CD14-positive monocyte (primary cell): ENCODE measurements at regions not wholly inside any gene's neighbourhood (a gene's known extent, or its start where the extent isn't known, plus 50 kb on each side); places are given as distances from the start of the nearest gene placed in this dataset.
"Not testable (repeated sequence)": the region's sequence is repeated elsewhere in the genome, so short reads cannot be mapped to it uniquely, and the experiment has no call there.

Experiments used
- DNase-seq, 3 donors: peaks; one replicate each; pipeline ENCODE4 v3.0.0-alpha.2; 2011 to 2022
- H2AFZ ChIP-seq: 2 replicates; pipeline ENCODE4 v1.6.0; 2012; ENCODE audit warnings: mild to moderate bottlenecking, low read depth, low read length, inconsistent platforms; ENCODE audit not compliant: insufficient read depth, poor library complexity, severe bottlenecking
- H3K27ac ChIP-seq, 2 donors: 1 replicate in 1 of 2; 2 replicates in 1 of 2; pipeline ENCODE4 v1.5.1; 2012 to 2013; ENCODE audit warnings: low read length in 2 of 2, control low read depth in 1 of 2, inconsistent platforms in 1 of 2, low read depth in 1 of 2, mild to moderate bottlenecking in 1 of 2
- H3K27me3 ChIP-seq, 2 donors: one replicate each; pipeline versions ENCODE4 v1.6.0 to v1.6.1; 2011 to 2013; ENCODE audit warnings: low read length in 2 of 2; ENCODE audit not compliant: control insufficient read depth in 2 of 2, insufficient read depth in 2 of 2
- H3K36me3 ChIP-seq, 2 donors: replicated peaks in 1 of 2; 1 replicate in 1 of 2; 2 replicates in 1 of 2; pipeline versions ENCODE4 v1.5.1 to v1.6.1; 2012 to 2013; ENCODE audit warnings: low read length in 2 of 2, control low read depth in 1 of 2, inconsistent platforms in 1 of 2, mild to moderate bottlenecking in 1 of 2; ENCODE audit not compliant: insufficient read depth in 2 of 2, control insufficient read depth in 1 of 2
- H3K4me1 ChIP-seq, 2 donors: 1 replicate in 1 of 2; 2 replicates in 1 of 2; pipeline versions ENCODE4 v1.5.1 to v1.6.1; 2012 to 2013; ENCODE audit warnings: low read length in 2 of 2, control low read depth in 1 of 2, inconsistent platforms in 1 of 2, mild to moderate bottlenecking in 1 of 2, moderate library complexity in 1 of 2; ENCODE audit not compliant: insufficient read depth in 2 of 2, control insufficient read depth in 1 of 2
- H3K4me2 ChIP-seq: replicated peaks from 2 replicates; pipeline ENCODE3; 2012; ENCODE audit warnings: low read length, moderate library complexity, mild to moderate bottlenecking; ENCODE audit not compliant: poor library complexity, severe bottlenecking; ENCODE audit errors: extremely low read depth
- H3K4me3 ChIP-seq, 3 experiments: fragments of 200-600 bp in 1 of 3; sonication (generic) in 1 of 3; replicated peaks in 1 of 3; 1 replicate in 2 of 3; 2 replicates in 1 of 3; pipeline ENCODE4 v1.5.1; 2011 to 2013; ENCODE audit warnings: low read length in 3 of 3, mild to moderate bottlenecking in 3 of 3, control low read depth in 2 of 3, low read depth in 2 of 3, inconsistent platforms in 1 of 3, moderate library complexity in 1 of 3
- H3K79me2 ChIP-seq: 2 replicates; pipeline ENCODE4 v1.6.0; 2012; ENCODE audit warnings: mild to moderate bottlenecking, control low read depth, inconsistent platforms, low read length, moderate library complexity; ENCODE audit not compliant: insufficient read depth
- H3K9ac ChIP-seq: 2 replicates; pipeline ENCODE4 v1.6.0; 2017; ENCODE audit warnings: low read length, mild to moderate bottlenecking; ENCODE audit not compliant: insufficient read depth, poor library complexity, severe bottlenecking
- H3K9me3 ChIP-seq, 2 donors: replicated peaks in 1 of 2; 1 replicate in 1 of 2; 2 replicates in 1 of 2; pipeline versions ENCODE4 v1.5.1 to v1.6.1; 2012 to 2013; ENCODE audit warnings: low read length in 2 of 2, control low read depth in 1 of 2; ENCODE audit not compliant: control insufficient read depth in 1 of 2, insufficient read depth in 1 of 2
- H4K20me1 ChIP-seq: 2 replicates; pipeline ENCODE4 v1.6.0; 2012; ENCODE audit warnings: mild to moderate bottlenecking, low read length, control low read depth, moderate library complexity; ENCODE audit not compliant: insufficient read depth
- H3K27ac Mint-ChIP-seq, 7 donors: one replicate each; pipeline ENCODE4 v1.8.0; 2020; ENCODE audit warnings: mild to moderate bottlenecking in 7 of 7, mixed read lengths in 7 of 7, moderate library complexity in 6 of 7, inconsistent platforms in 2 of 7
- H3K27me3 Mint-ChIP-seq, 3 donors: one replicate each; pipeline ENCODE4 v1.8.0; 2021 to 2022; ENCODE audit warnings: low read depth in 3 of 3, mild to moderate bottlenecking in 3 of 3, mixed read lengths in 3 of 3, moderate library complexity in 3 of 3, inconsistent platforms in 1 of 3
- H3K36me3 Mint-ChIP-seq, 2 donors: one replicate each; pipeline ENCODE4 v1.8.0; 2020; ENCODE audit warnings: mixed read lengths in 2 of 2, inconsistent platforms in 1 of 2, mild to moderate bottlenecking in 1 of 2
- H3K4me1 Mint-ChIP-seq: one replicate; pipeline ENCODE4 v1.8.0; 2020; ENCODE audit warnings: mild to moderate bottlenecking, mixed read lengths
- H3K4me3 Mint-ChIP-seq, 2 donors: one replicate each; pipeline ENCODE4 v1.8.0; 2020; ENCODE audit warnings: mild to moderate bottlenecking in 2 of 2, mixed read lengths in 2 of 2, moderate library complexity in 1 of 2
- H3K9me3 Mint-ChIP-seq, 7 donors: one replicate each; pipeline ENCODE4 v1.8.0; 2020 to 2022; ENCODE audit warnings: mixed read lengths in 7 of 7, mild to moderate bottlenecking in 6 of 7, moderate library complexity in 6 of 7, inconsistent platforms in 2 of 7
- WGBS: methylation state at CpG from one replicate; pipeline ENCODE4 v1.1.5; 2013; ENCODE audit warnings: missing lambda C conversion rate; ENCODE audit not compliant: insufficient coverage; 5-methylcytosine and 5-hydroxymethylcytosine counted together
- intact Hi-C, 2 donors: fragments of 100-400 bp; cut with micrococcal nuclease; formaldehyde crosslinking; loops; one replicate each; pipeline versions ENCODE4 v1.15.0 to v1.15.1; 2023
- TF ChIP-seq, protein P1 (sequence below): fragments of 200-600 bp; IDR thresholded peaks from one replicate; pipeline ENCODE4 v1.8.0; 2022; ENCODE audit warnings: antibody characterized with exemption, mild to moderate bottlenecking

DNA sequence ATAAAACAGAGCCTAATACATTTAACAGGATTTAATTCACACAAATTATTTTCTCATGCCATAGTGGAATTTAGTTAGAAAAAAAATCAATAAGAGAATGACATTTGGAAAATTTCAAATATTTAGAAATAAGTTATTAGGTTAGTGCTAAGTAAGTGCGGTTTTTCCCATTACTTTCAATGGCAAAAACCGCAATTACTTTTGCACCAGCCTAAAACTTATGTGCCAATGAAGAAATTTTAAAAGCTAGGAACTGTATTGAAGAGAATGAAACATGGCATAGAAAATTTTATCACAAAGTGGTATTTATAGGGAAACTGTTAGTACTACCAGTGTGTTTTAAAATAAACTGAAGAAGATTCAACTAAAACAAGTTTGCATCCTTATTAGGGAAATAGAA, 228.3 kb upstream of the FKBP1C start:
- no peak overlapping the region for H3K4me2 ChIP-seq
- H2AFZ ChIP-seq, result no peak overlapping the region
- no peaks in the 10 kb centered on the region for H3K36me3 ChIP-seq
- TF ChIP-seq, protein P1, sequence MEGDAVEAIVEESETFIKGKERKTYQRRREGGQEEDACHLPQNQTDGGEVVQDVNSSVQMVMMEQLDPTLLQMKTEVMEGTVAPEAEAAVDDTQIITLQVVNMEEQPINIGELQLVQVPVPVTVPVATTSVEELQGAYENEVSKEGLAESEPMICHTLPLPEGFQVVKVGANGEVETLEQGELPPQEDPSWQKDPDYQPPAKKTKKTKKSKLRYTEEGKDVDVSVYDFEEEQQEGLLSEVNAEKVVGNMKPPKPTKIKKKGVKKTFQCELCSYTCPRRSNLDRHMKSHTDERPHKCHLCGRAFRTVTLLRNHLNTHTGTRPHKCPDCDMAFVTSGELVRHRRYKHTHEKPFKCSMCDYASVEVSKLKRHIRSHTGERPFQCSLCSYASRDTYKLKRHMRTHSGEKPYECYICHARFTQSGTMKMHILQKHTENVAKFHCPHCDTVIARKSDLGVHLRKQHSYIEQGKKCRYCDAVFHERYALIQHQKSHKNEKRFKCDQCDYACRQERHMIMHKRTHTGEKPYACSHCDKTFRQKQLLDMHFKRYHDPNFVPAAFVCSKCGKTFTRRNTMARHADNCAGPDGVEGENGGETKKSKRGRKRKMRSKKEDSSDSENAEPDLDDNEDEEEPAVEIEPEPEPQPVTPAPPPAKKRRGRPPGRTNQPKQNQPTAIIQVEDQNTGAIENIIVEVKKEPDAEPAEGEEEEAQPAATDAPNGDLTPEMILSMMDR, result no peak
- WGBS, result no CpG with 5 or more reads among the region's 2 CpGs
- H3K4me1 ChIP-seq, result no peaks in the 10 kb centered on the region
- H3K4me1 Mint-ChIP-seq, result no peaks in the 10 kb centered on the region
- no peaks in the 10 kb centered on the region for H3K36me3 Mint-ChIP-seq
- no peaks in the 10 kb centered on the region for H4K20me1 ChIP-seq
- no peak overlapping the region for H3K4me3 Mint-ChIP-seq
- peaks cover 0 to 3% of the 10 kb centered on the region in 2 donors for H3K9me3 ChIP-seq
- no peak overlapping the region for H3K27ac Mint-ChIP-seq
- H3K27me3 Mint-ChIP-seq, result no peaks in the 10 kb centered on the region
- H3K27me3 ChIP-seq, result no peaks in the 10 kb centered on the region
- intact Hi-C loops, result no loop called here
- peaks cover 0 to 15% (median 3%) of the 10 kb centered on the region in 7 donors for H3K9me3 Mint-ChIP-seq
- no peak overlapping the region for H3K4me3 ChIP-seq
- H3K9ac ChIP-seq, result no peak overlapping the region
- DNase-seq, result no peak
- H3K27ac ChIP-seq, result no peak overlapping the region
- no peaks in the 10 kb centered on the region for H3K79me2 ChIP-seq

DNA sequence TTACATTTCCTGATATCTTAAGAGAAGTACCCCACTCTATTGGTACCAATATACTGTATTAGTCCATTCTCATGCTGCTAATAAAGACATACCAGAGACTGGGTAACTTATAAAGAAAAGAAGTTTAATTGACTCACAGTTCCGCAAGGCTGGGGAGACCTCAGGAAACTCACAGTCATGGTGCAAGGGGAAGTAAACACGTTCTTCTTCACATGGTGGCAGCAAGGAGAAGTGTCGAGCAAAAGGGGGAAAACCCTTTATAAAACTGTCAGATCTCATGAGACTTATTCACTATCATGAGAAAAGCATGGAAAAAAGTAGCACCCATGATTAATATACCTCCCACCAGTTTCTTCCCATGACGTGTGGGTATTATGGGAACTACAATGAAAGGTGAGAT, 219.6 kb upstream of the FKBP1C start:
- H3K9ac ChIP-seq, DNase-seq, H2AFZ ChIP-seq, H3K36me3 ChIP-seq, H3K27ac Mint-ChIP-seq, H3K36me3 Mint-ChIP-seq, H3K79me2 ChIP-seq, H3K4me3 Mint-ChIP-seq, H4K20me1 ChIP-seq, H3K4me1 Mint-ChIP-seq, H3K4me1 ChIP-seq, intact Hi-C loops, H3K4me3 ChIP-seq, H3K27ac ChIP-seq, H3K27me3 Mint-ChIP-seq, H3K4me2 ChIP-seq, H3K27me3 ChIP-seq: not testable (repeated sequence)
- H3K9me3 Mint-ChIP-seq, result peaks cover 4 to 18% (median 9%) of the 10 kb centered on the region in 7 donors
- peaks cover 11 to 22% of the 10 kb centered on the region in 2 donors for H3K9me3 ChIP-seq
- WGBS, result no CpG with 5 or more reads among the region's 4 CpGs
